ENCODE measurements at regions not wholly inside any gene's neighbourhood (a gene's known extent, or its start where the extent isn't known, plus 50 kb on each side); places are given as distances from the start of the nearest gene placed in this dataset.
"Not testable (repeated sequence)": the region's sequence is repeated elsewhere in the genome, so short reads cannot be mapped to it uniquely, and the experiment has no call there.

DNA sequence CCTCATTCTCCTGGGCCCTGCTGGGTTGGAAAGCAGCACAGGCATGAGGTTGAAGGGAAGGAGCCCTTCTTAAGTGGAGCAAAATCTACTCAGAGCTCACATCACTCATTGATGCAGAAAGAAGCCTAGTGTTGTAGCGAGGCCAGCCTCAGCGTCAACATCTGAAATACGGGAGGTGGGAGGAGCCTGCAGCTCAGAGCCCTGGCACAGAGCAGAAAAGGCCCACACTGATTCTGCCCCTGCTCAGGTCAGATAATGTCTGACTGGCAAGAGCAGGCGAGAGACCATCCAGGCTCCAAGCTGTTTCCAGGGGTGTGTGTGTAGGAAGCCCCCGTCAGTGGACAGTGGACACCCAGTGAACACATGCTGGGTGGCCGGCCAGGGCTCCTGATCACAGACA, 1541.6 kb downstream of the TSPY10 start:
- no peaks in the 10 kb centered on the region for H3K27me3 ChIP-seq
- H3K36me3 ChIP-seq: no peaks in the 10 kb centered on the region
- TF ChIP-seq POLR2AphosphoS5 (IDR thresholded peaks at IDR 0.05) (no peak), POLR2A (IDR thresholded peaks at IDR 0.05) (no peak), EP300 (IDR thresholded peaks at IDR 0.05) (no peak)
- TF ChIP-seq, protein P1, sequence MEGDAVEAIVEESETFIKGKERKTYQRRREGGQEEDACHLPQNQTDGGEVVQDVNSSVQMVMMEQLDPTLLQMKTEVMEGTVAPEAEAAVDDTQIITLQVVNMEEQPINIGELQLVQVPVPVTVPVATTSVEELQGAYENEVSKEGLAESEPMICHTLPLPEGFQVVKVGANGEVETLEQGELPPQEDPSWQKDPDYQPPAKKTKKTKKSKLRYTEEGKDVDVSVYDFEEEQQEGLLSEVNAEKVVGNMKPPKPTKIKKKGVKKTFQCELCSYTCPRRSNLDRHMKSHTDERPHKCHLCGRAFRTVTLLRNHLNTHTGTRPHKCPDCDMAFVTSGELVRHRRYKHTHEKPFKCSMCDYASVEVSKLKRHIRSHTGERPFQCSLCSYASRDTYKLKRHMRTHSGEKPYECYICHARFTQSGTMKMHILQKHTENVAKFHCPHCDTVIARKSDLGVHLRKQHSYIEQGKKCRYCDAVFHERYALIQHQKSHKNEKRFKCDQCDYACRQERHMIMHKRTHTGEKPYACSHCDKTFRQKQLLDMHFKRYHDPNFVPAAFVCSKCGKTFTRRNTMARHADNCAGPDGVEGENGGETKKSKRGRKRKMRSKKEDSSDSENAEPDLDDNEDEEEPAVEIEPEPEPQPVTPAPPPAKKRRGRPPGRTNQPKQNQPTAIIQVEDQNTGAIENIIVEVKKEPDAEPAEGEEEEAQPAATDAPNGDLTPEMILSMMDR (IDR thresholded peaks at IDR 0.05): no peak
- no CpG with 5 or more reads among the region's 6 CpGs for WGBS
- no peak overlapping the region for H3K27ac ChIP-seq
- no peaks in the 10 kb centered on the region for H3K4me1 ChIP-seq
- H3K4me3 ChIP-seq: no peak overlapping the region
- DNase-seq (ENCODE audit: low spot score in 2 of 2): no peak
- no peaks in the 10 kb centered on the region for H3K9me3 ChIP-seq

DNA sequence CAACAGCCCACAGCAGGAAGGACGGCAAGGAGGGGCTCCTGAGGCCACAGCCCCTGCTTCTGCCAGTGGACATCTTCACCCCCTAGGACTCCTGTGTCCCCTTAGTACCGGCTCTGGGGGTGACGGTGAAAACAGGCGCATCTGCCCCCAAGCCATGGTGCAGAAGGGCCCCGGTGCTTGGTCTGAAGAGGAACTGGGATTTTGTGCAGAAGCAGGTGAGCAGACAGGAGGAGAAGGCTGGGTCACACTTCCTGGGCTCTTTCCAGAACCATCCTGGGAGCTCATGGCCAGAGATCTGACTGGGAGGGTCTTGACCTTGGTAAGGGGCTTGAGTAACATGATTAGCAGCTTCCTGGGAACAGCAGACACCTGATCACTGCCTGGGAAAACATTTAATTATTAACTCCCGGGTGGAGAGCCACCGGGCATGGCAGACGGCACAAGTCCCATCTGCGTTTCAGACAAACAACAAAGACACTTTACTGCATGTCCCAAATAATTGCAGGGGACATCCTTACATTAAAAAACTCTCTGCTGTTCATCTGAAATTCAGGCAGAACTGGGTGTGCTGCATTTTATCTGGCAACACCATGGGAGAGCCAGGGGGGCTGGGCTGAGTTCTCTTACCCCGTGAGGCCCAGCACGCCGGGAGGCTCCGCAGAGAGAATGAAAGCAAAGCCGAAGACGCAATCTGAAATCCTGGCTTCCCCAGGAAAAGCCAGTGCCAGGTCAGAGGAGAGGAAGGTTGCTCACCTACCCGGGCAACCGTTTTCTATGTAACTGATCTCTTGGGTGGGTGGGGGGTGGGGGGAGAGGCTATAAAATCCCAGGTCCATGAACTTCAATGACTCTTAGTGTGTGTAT, 1542.8 kb downstream of the TSPY10 start:
- Histone ChIP-seq H3K4me1 (no peaks in the 10 kb centered on the region), H3K27ac (no peak overlapping the region), H3K27me3 (no peaks in the 10 kb centered on the region), H3K36me3 (no peaks in the 10 kb centered on the region), H3K9me3 (no peaks in the 10 kb centered on the region), H3K4me3 (no peak overlapping the region)
- no peak for TF ChIP-seq POLR2A (IDR thresholded peaks at IDR 0.05)
- no peak for TF ChIP-seq POLR2AphosphoS5 (IDR thresholded peaks at IDR 0.05)
- TF ChIP-seq, protein P1 (IDR thresholded peaks at IDR 0.05): no peak
- no peak for TF ChIP-seq EP300 (IDR thresholded peaks at IDR 0.05)
- WGBS: no CpG with 5 or more reads among the region's 17 CpGs
- DNase-seq (ENCODE audit: low spot score in 2 of 2): no peak

DNA sequence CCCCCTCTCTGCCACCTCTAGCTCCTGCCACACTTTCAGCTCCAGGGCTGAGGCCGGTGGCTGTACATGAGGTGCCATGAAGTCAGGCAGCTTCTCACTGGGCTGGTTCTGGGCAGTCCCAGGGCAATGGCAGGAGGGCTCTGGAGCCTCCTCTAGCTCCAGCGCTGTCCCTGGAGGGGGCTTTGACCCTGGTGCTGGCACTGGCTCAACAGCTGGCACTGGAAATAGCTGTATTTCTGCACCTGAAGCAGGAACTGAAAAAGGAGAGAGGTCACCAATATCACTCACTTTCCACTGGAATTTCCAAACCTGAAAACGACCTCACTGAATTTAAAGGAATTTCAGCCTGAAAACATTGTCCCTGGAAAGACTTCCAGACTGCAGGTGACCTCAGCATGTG, 1558.1 kb downstream of the TSPY10 start:
- not testable (repeated sequence) for H3K27me3 ChIP-seq; H3K36me3 ChIP-seq; H3K9me3 ChIP-seq; H3K4me3 ChIP-seq; DNase-seq (ENCODE audit: low spot score in 2 of 2); H3K4me1 ChIP-seq; H3K27ac ChIP-seq
- no CpG with 5 or more reads among the region's 3 CpGs for WGBS

DNA sequence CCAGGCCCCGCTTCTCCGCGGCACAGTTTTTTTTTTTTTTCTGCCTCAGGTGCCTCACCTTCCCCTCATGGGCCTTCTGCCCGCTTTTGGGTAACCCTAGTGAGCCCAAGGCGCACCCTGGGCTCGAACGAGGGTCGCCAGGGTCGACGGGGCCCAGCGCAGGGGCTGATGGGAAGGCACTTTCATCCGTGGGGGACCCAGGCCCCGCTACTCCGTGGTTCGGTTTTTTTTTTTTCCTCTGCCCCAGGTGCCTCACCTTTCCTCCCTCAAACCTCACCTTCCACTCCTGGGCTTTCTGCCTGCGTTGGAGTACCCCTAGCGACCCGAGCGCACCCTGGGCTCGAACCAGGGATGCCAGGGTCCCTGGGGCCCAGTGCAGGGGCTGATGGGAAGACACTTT, 1569.8 kb downstream of the TSPY10 start:
- not testable (repeated sequence) for H3K27me3 ChIP-seq; DNase-seq (ENCODE audit: low spot score in 2 of 2); H3K9me3 ChIP-seq; H3K27ac ChIP-seq; H3K36me3 ChIP-seq; H3K4me3 ChIP-seq; H3K4me1 ChIP-seq
- 44% methylated on average over 8 of the region's 20 CpGs for WGBS

DNA sequence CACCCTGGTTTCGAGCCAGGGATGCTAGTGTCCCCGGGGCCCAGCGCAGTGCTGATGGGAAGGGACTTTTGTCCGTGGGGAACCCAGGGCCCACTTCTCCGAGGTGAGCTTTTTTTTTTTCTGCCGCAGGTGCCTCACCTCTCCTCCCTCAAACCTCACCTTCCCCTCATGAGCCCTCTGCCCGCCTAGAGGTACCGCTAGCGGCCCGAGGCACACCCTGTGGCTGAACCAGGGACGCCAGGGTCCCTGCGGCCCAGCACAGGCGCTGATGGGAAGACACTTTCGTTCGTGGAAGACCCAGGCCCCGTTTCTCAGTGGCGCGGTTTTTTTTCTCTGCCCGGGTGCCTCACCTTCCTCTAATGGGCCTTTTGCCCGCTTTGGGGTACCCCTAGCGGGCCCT, 1570.7 kb downstream of the TSPY10 start:
- H3K9me3 ChIP-seq, H3K4me3 ChIP-seq, H3K36me3 ChIP-seq, H3K27ac ChIP-seq, H3K4me1 ChIP-seq, H3K27me3 ChIP-seq: not testable (repeated sequence)
- peak; percentile 66 to 83 for DNase-seq (ENCODE audit: low spot score in 2 of 2)
- 68% methylated on average over 14 of the region's 21 CpGs for WGBS

DNA sequence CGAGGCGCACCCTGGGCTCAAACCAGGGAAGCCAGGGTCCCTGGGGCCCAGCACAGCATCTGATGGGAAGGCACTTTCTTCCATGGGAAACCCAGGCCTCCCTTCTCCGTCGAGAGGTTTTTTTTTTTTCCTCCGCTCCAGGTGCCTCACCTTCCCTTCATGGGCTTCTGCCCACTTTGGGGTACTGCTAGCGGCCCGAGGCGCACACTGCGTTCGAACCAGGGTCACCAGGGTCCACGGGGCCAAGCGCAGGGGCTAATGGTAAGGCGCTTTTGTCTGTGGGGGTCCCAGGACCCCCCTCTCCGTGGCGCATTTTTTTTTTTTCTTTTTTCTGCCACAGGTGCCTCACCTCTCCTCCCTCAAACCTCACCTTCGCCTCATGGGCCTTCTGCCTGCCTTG, 1571.3 kb downstream of the TSPY10 start:
- WGBS: no CpG with 5 or more reads among the region's 16 CpGs
- H3K4me3 ChIP-seq: no peak overlapping the region
- no peaks in the 10 kb centered on the region for H3K36me3 ChIP-seq
- no peaks in the 10 kb centered on the region for H3K27me3 ChIP-seq
- H3K4me1 ChIP-seq: no peaks in the 10 kb centered on the region
- no peak overlapping the region for H3K27ac ChIP-seq
- H3K9me3 ChIP-seq: no peaks in the 10 kb centered on the region
- TF ChIP-seq, protein P1 (IDR thresholded peaks at IDR 0.05): no peak
- TF ChIP-seq POLR2AphosphoS5 (IDR thresholded peaks at IDR 0.05) (no peak), EP300 (IDR thresholded peaks at IDR 0.05) (no peak), POLR2A (IDR thresholded peaks at IDR 0.05) (no peak)
- DNase-seq (ENCODE audit: low spot score in 2 of 2): peak in 1 of 2 donors; percentile 77

DNA sequence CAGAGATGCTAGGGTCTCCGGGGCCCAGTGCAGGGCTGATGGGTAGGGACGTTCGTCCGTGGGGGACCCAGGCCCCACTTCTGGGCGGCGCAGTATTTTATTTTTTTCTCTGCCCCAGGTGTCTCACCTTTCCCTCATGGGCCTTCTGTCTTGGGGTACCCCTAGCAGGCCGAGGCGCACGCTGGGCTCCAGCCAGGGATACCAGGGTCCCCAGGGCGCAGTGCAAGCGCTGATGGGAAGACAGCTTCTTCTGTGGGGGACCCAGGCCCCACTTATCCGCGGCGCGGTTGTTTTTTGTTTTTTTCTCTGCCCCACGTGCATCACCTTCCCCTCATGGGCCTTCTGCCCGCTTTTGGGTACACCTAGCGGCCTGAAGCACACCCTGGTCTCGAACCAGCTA, 1572.8 kb downstream of the TSPY10 start:
- not testable (repeated sequence) for H3K36me3 ChIP-seq, H3K9me3 ChIP-seq
- DNase-seq (ENCODE audit: low spot score in 2 of 2): peak in 1 of 2 donors; percentile 78

DNA sequence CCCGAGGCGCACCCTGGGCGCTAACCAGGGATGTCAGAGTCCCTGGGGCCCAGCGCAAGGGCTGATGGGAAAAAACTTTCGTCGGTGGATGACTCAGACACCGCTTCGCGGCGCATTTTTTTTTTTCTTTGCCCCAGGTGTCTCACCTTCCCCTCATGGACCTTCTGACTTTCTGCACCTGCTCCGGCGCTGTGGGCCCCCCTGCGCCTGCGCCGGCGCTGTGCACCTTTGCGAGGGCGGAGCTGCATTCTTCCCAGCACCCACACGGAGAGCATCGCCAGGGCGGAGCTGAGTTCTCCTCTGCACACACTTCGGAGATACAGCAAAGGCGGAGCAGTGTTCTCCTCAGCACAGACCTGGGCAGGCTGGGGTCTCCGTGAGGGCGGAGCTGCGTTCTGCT, 1575.3 kb downstream of the TSPY10 start:
- H3K36me3 ChIP-seq; H3K4me3 ChIP-seq; DNase-seq (ENCODE audit: low spot score in 2 of 2); H3K27ac ChIP-seq; H3K9me3 ChIP-seq; H3K27me3 ChIP-seq; H3K4me1 ChIP-seq: not testable (repeated sequence)
- 73% methylated on average over 3 of the region's 26 CpGs for WGBS

More for the DNA sequence above, 1572.8 kb downstream of the TSPY10 start:
- H3K4me3 ChIP-seq, H3K27ac ChIP-seq, H3K27me3 ChIP-seq, H3K4me1 ChIP-seq: not testable (repeated sequence)
- no CpG with 5 or more reads among the region's 19 CpGs for WGBS

DNA sequence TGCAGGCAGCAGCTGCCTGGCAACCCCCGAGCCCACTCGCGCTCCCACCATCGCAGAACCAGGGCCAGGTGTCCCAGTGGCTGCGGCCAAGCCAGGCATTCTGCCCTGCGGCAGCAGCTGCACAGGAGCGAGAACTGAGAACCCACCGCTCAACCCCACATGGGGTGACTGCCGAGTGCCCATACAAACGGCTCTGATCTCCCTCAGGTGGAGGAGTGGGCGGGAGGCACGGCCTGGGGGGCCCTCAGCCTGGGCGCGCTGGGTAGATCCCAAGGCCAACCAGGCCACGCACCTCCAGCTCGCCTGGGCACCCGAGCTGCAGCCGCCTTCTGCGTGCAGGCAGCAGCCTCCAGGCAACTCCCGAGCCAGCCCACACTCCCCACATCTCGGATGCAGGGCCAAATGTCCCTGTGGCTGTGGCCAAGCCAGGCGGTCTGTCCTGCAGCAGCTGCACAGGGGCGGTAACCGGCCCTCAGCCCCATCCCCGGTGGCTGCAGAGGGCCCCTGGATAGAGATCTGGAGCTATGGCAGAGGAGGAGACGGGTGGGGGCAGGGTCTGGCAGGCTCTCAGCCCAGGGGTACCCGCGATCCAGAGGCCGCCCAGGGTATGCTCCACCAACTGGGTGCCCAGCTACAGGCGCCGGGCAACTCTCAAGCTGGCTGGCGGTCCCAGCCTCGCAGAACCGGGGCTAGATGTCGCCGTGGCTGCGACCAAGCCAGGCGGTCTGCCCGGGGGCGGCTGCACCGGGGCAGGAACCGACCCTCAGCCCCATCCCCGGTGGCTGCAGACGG, 1579.6 kb downstream of the TSPY10 start:
- not testable (repeated sequence) for H3K4me1 ChIP-seq, H3K27ac ChIP-seq, H3K4me3 ChIP-seq, H3K27me3 ChIP-seq, H3K9me3 ChIP-seq, H3K36me3 ChIP-seq
- WGBS: 57% methylated on average over 32 of the region's 44 CpGs
- DNase-seq (ENCODE audit: low spot score in 2 of 2): peak; percentile 62 to 86

DNA sequence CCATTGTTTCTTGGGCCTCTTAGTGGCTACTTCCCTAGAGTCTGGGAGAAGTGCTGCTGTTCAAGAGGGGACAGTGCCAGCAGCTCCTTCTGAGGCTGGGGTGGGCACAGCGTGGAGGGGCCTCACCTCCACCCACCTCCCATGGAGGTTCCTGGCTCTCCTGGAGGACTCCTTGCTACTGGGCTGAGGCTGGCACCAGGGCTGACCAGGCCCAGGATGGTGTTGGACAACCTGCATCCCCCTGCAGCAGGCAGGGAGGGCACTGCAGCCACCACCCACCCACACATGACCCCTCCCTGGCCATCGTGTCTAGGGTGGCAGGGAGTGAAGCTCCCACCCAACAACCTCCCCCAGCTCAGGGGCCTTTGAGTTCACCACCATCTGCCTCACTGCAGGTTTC, 1549.3 kb upstream of the USP9Y start:
- not testable (repeated sequence) for H3K4me1 ChIP-seq, H3K27me3 ChIP-seq, H3K9me3 ChIP-seq, H3K4me3 ChIP-seq, H3K27ac ChIP-seq, H3K36me3 ChIP-seq
- peak in 1 of 2 donors; percentile 51 for DNase-seq (ENCODE audit: low spot score in 2 of 2)
- WGBS: no CpG with 5 or more reads among the region's 2 CpGs

Data from suprapubic skin (tissue), 4 donors.